Natural killer cell (primary cell): ENCODE measurements at regions not wholly inside any gene's neighbourhood (a gene's known extent, or its start where the extent isn't known, plus 50 kb on each side); places are given as distances from the start of the nearest gene placed in this dataset.

Experiments
- ATAC-seq, 3 donors: fragments of 150-1000 bp in 2 of 3; fragments of 200-7000 bp in 1 of 3; cut with Tn5 transposase; 1 replicate in 1 of 3; 2 replicates in 2 of 3; pipeline ENCODE4 v1.10.0; 2021; ENCODE audit warnings: mild to moderate bottlenecking in 2 of 3, moderate library complexity in 2 of 3
- DNase-seq, 2 donors: peaks; one replicate each; pipeline versions ENCODE4 v3.0.0 to v3.0.0-alpha.2; 2013 to 2021; ENCODE audit warnings: mixed read lengths in 1 of 2
- H3K27ac ChIP-seq: one replicate; pipeline ENCODE4 v1.5.1; 2013; ENCODE audit warnings: mild to moderate bottlenecking, low read length
- H3K27me3 ChIP-seq: one replicate; pipeline ENCODE4 v1.6.1; 2013; ENCODE audit warnings: low read length; ENCODE audit not compliant: control insufficient read depth, insufficient read depth
- H3K36me3 ChIP-seq: one replicate; pipeline ENCODE4 v1.6.1; 2013; ENCODE audit warnings: low read length; ENCODE audit not compliant: control insufficient read depth, insufficient read depth
- H3K4me1 ChIP-seq: one replicate; pipeline ENCODE4 v1.6.1; 2013; ENCODE audit warnings: low read length; ENCODE audit not compliant: control insufficient read depth, insufficient read depth
- H3K4me3 ChIP-seq: one replicate; pipeline ENCODE4 v1.5.1; 2013; ENCODE audit warnings: low read length
- H3K9me3 ChIP-seq: one replicate; pipeline ENCODE4 v1.6.1; 2013; ENCODE audit warnings: low read length; ENCODE audit not compliant: control insufficient read depth, insufficient read depth
- H3K27ac Mint-ChIP-seq, 2 donors: one replicate each; pipeline ENCODE4 v1.8.0; 2022; ENCODE audit warnings: mild to moderate bottlenecking in 2 of 2, mixed read lengths in 2 of 2, moderate library complexity in 1 of 2
- H3K27me3 Mint-ChIP-seq, 2 donors: one replicate each; pipeline ENCODE4 v1.8.0; 2022; ENCODE audit warnings: low read depth in 2 of 2, mixed read lengths in 2 of 2
- H3K36me3 Mint-ChIP-seq: one replicate; pipeline ENCODE4 v1.8.0; 2022; ENCODE audit warnings: mixed read lengths
- H3K4me1 Mint-ChIP-seq, 2 donors: one replicate each; pipeline ENCODE4 v1.8.0; 2022; ENCODE audit warnings: mixed read lengths in 2 of 2
- H3K4me3 Mint-ChIP-seq: one replicate; pipeline ENCODE4 v1.8.0; 2022; ENCODE audit warnings: mild to moderate bottlenecking, moderate library complexity, mixed read lengths
- H3K9me3 Mint-ChIP-seq, 2 donors: one replicate each; pipeline ENCODE4 v1.8.0; 2022; ENCODE audit warnings: mixed read lengths in 2 of 2
- WGBS: methylation state at CpG from one replicate; pipeline ENCODE4 v1.1.7; 2013; ENCODE audit warnings: missing lambda C conversion rate; ENCODE audit not compliant: insufficient coverage; 5-methylcytosine and 5-hydroxymethylcytosine counted together
- intact Hi-C: fragments of 100-400 bp; cut with micrococcal nuclease; formaldehyde crosslinking; loops from one replicate; pipeline ENCODE4 v1.14.2; 2022
- TF ChIP-seq, protein P1 (sequence below): fragments of 200-600 bp; IDR thresholded peaks from one replicate; pipeline ENCODE4 v1.8.0; 2022; ENCODE audit warnings: antibody characterized with exemption

DNA sequence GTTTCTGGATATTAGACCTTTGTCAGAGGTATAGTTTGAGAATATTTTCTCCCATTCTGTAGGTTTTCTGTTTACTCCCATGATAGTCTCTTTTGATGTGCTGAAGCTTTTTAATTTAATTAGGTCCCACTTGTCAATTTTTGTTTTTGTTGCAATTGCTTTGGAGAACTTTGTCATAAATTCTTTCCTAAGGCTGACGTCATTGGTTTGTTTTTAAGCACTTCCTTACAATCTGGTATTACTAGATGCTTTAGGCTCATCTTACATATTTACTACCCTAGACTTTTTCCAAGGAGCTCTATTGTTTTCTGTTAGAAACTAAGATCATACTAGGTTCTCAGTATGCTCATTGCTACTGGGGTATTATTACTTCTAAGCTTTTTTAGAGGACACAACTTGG is 806.3 kb downstream of the PDHA2 start:
- Mint-ChIP-seq H3K4me1 (no peaks in the 10 kb centered on the region), H3K27ac (no peak overlapping the region), H3K9me3 (peaks cover 11 to 14% of the 10 kb centered on the region in 2 donors), H3K27me3 (no peaks in the 10 kb centered on the region), H3K36me3 (peaks cover 16% of the 10 kb centered on the region), H3K4me3 (no peak overlapping the region)
- TF ChIP-seq, protein P1, sequence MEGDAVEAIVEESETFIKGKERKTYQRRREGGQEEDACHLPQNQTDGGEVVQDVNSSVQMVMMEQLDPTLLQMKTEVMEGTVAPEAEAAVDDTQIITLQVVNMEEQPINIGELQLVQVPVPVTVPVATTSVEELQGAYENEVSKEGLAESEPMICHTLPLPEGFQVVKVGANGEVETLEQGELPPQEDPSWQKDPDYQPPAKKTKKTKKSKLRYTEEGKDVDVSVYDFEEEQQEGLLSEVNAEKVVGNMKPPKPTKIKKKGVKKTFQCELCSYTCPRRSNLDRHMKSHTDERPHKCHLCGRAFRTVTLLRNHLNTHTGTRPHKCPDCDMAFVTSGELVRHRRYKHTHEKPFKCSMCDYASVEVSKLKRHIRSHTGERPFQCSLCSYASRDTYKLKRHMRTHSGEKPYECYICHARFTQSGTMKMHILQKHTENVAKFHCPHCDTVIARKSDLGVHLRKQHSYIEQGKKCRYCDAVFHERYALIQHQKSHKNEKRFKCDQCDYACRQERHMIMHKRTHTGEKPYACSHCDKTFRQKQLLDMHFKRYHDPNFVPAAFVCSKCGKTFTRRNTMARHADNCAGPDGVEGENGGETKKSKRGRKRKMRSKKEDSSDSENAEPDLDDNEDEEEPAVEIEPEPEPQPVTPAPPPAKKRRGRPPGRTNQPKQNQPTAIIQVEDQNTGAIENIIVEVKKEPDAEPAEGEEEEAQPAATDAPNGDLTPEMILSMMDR: no peak
- no peak for ATAC-seq
- no peak for DNase-seq
- Histone ChIP-seq H3K9me3 (no peaks in the 10 kb centered on the region), H3K27me3 (no peaks in the 10 kb centered on the region), H3K4me1 (no peaks in the 10 kb centered on the region), H3K4me3 (no peak overlapping the region), H3K27ac (no peak overlapping the region), H3K36me3 (no peaks in the 10 kb centered on the region)
- intact Hi-C loops: no loop called here
- 67% methylated on average over 1 of the region's 1 CpG for WGBS

DNA sequence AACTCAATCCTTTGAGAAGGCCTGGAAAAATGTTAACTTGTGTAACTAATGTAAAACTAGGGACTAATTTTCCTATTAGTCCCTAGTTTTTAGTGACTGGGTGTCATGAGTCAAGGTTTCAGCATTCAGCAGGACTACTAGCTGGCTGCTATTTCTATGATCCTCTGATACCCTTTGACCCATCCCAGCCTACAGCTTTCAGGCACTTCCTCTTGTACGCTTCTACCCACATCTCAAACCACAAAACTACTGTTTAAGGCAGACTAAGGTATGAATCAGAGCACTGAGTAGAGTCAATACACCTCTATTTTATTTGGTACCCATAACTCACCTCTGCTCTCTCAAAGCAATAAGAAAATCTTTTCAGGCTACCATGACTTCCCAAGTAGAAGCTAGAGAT is 809.6 kb downstream of the PDHA2 start:
- 7% methylated on average over 1 of the region's 1 CpG for WGBS
- no peak overlapping the region for H3K27ac ChIP-seq
- DNase-seq: no peak
- Mint-ChIP-seq H3K4me1 (no peaks in the 10 kb centered on the region), H3K9me3 (peaks cover 9 to 10% of the 10 kb centered on the region in 2 donors), H3K36me3 (peaks cover 8% of the 10 kb centered on the region), H3K4me3 (no peak overlapping the region), H3K27me3 (no peaks in the 10 kb centered on the region), H3K27ac (no peak overlapping the region)
- no peaks in the 10 kb centered on the region for H3K36me3 ChIP-seq
- H3K4me1 ChIP-seq: no peaks in the 10 kb centered on the region
- TF ChIP-seq, protein P1: no peak
- intact Hi-C loops: no loop called here
- no peaks in the 10 kb centered on the region for H3K27me3 ChIP-seq
- no peak for ATAC-seq
- H3K9me3 ChIP-seq: peaks cover 13% of the 10 kb centered on the region
- no peak overlapping the region for H3K4me3 ChIP-seq

DNA sequence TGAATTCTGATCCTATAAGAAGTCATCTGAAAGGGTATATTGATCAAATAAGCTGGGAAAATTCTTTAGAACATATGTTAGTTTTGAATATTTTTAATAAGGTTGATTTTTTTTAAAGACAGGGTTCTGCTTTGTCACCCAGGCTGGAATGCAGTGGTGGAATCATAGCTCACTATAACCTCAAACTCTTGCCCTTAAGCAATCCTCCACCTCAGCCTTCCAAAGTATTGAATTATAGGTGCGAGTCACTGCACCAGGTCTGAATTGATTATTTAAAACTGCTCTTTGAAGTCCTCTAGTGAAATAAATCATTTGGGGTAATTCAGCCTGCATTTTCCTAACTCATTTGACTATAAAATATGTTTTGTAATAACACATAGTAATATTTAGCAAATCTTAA is 812.3 kb downstream of the PDHA2 start:
- no CpG with 5 or more reads among the region's 1 CpG for WGBS
- H3K36me3 Mint-ChIP-seq: peaks cover 8% of the 10 kb centered on the region
- H3K4me1 Mint-ChIP-seq: no peaks in the 10 kb centered on the region
- Histone ChIP-seq H3K27ac (no peak overlapping the region), H3K4me3 (no peak overlapping the region), H3K9me3 (peaks cover 13% of the 10 kb centered on the region), H3K36me3 (no peaks in the 10 kb centered on the region), H3K4me1 (no peaks in the 10 kb centered on the region), H3K27me3 (no peaks in the 10 kb centered on the region)
- peaks cover 7 to 9% of the 10 kb centered on the region in 2 donors for H3K9me3 Mint-ChIP-seq
- H3K27ac Mint-ChIP-seq: no peak overlapping the region
- H3K27me3 Mint-ChIP-seq: no peaks in the 10 kb centered on the region
- no peak overlapping the region for H3K4me3 Mint-ChIP-seq
- DNase-seq (no peak), ATAC-seq (no peak)
- TF ChIP-seq, protein P1: no peak
- intact Hi-C loops: no loop called here

DNA sequence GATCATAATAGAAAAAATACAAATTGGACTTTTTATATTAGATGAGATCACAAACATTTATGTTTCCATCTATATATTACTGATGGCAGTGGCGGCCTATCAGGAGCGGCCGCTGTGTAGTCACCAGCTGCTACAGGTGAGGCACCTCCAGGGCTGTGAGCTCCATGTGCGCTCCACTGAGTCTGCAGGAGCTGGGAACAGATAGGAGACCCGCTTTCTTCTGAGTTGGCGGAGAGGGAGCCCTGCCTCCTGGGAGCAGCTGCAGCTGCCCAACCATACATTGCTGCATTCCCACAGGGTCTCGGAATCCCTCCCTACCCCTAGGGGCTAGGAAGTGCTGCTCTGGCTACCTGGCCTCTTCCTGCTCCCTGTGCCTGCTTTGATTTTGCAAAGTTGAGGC is 812.9 kb downstream of the PDHA2 start:
- 94% methylated on average over 7 of the region's 7 CpGs for WGBS
- H3K4me3 Mint-ChIP-seq: no peak overlapping the region

More for the DNA sequence above, 812.9 kb downstream of the PDHA2 start:
- no peak overlapping the region for H3K27ac ChIP-seq
- Mint-ChIP-seq H3K27me3 (no peaks in the 10 kb centered on the region), H3K27ac (no peak overlapping the region), H3K36me3 (peaks cover 2% of the 10 kb centered on the region), H3K9me3 (peaks cover 7 to 8% of the 10 kb centered on the region in 2 donors), H3K4me1 (no peaks in the 10 kb centered on the region)
- TF ChIP-seq, protein P1: no peak
- H3K9me3 ChIP-seq: peaks cover 13% of the 10 kb centered on the region
- no peaks in the 10 kb centered on the region for H3K36me3 ChIP-seq
- H3K4me1 ChIP-seq: no peaks in the 10 kb centered on the region
- no peaks in the 10 kb centered on the region for H3K27me3 ChIP-seq
- DNase-seq (no peak), ATAC-seq (no peak)
- no peak overlapping the region for H3K4me3 ChIP-seq
- intact Hi-C loops: no loop called here
